Nucleus accumbens (tissue), 56 donors: ENCODE measurements at regions not wholly inside any gene's neighbourhood (a gene's known extent, or its start where the extent isn't known, plus 50 kb on each side); places are given as distances from the start of the nearest gene placed in this dataset.

Source experiments
- DNase-seq, 56 donors: peaks; one replicate each; lab custom pipeline; 2025; lab: John Stamatoyannopoulos, UW

- no peak for DNase-seq
These were observed 1109.3 kb upstream of the LCORL start for GRCh38 chr4:19130866-19131265.

- no peak for DNase-seq
These were observed 1106.6 kb upstream of the LCORL start for GRCh38 chr4:19128176-19128575.

DNA sequence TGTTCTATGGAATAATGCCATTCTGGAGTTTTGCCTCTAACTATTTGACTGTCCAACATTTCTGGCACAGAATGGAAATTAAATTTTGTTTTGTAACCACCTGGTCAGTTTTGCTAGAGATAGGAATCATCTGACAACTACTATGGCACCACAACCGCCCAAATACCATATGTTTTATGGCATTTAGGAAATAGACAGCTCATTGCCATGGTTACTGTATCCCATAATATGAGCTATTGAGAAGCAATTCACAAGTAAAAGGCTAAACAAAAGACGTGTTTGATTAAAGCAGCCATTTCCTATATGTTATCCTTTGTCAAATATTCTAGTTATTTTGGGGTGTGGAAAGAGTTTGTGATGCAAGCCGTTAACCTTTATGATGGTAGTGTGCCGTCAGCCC, 1105.3 kb upstream of the LCORL start:
- no peak for DNase-seq

- DNase-seq: no peak
These were observed 1102.1 kb upstream of the LCORL start for GRCh38 chr4:19123681-19124080.

- no peak for DNase-seq
These were observed 1098.5 kb upstream of the LCORL start for GRCh38 chr4:19119904-19120560.

- no peak for DNase-seq
These were observed 1095.5 kb upstream of the LCORL start for GRCh38 chr4:19117022-19117421.

DNA sequence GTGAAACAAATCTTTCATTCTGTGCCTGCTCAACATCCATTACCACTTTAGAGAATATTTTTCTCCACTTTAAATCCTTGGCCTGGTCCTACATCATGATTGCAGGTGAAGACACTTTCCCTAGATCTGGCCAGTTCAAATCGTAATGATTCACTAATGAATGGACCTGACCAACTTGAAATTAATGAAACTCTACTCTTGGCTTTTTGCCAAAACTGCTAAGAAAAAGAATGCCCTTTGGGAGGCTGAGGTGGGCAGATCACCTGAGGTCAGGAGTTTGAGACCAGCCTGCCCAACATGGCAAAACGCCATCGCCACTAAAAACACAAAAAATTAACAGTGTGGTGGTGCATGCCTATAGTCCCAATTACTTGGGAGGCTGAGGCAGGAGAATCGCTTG, 1082.6 kb upstream of the LCORL start:
- DNase-seq: no peak

DNA sequence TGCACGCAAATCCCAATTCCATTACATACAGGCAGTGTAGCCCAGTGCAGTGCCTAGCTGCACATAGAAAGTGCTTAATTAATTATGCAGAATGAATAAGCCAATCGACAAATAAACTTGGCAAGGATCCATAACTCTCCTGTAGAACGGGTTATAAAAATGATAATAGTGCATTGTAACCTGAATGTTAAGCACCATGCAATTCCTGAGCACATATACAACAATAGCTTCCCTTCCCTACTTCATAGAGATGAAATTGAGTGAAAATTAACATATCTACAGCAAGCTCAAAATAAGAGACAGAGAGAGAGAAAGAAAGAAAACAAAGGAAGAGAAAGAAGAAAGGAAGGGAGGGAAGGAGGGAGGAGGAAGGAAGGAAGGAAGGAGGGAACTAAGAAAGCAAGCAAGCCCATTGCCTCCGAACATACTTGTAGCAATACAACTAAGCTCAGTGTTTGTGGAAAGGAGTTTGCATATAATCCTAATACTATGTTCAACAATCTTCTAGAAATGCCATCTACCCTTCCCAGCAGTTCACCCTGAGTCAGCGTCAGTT, 1074.0 kb upstream of the LCORL start:
- no peak for DNase-seq

DNA sequence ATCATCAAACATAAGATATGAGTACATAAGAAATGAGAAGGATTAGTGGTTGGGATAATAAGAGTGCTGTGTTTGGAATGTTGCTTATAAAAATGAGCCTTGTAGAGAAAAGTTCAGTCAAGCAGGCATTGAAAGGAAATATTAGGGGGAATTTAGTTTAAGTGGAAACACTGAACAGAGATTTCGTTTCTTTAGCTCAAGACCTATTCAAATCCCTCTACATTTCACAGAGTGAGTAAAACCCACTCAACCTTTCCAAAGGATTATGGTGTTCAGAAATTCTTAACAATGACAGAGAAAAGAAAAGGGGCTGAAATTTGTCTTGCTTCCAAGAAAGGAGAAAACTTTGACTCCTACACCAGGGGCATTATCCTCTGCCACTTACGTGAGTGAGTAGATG, 1072.4 kb upstream of the LCORL start:
- no peak for DNase-seq

- no peak for DNase-seq
These were observed 1071.2 kb upstream of the LCORL start for GRCh38 chr4:19092797-19093196.

- DNase-seq: no peak
These were observed 1052.5 kb upstream of the LCORL start for GRCh38 chr4:19074036-19074435.

DNA sequence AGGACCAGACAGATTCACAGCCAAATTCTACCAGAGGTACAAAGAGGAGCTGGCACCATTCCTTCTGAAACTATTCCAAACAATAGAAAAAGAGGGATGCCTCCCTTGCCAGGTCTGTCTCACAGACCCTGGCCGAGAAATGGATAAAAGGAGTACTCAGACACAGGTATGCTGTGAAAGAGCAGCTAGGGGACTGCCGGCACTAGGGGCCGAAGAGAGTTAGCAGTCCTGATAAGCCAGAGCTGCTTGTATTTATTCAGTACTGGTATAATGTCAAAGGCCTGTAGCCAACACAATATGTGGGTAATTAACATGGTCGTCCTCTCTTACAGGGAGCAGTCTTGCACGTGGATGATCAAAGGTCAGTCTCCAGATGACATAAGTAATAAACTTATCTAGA, 1042.1 kb upstream of the LCORL start:
- DNase-seq: no peak

DNA sequence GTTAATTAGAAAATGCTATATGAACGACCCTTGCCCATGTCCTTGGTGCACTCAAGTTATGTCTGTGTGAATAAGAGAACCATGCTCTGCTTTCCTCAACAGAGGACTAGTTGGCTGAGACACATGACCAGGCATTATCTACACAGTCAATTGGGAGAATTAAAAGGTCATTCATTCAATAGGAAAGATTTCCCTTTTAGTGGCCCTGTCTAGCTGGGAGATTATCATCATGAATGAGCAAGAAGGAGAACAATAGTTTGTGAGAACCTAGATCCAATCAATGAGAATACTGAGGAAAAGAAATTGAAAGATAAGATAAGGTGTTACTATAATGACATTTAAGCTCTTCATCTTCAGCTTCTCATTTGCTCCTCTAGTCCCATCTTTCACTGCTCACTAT, 1033.4 kb upstream of the LCORL start:
- DNase-seq: no peak

DNA sequence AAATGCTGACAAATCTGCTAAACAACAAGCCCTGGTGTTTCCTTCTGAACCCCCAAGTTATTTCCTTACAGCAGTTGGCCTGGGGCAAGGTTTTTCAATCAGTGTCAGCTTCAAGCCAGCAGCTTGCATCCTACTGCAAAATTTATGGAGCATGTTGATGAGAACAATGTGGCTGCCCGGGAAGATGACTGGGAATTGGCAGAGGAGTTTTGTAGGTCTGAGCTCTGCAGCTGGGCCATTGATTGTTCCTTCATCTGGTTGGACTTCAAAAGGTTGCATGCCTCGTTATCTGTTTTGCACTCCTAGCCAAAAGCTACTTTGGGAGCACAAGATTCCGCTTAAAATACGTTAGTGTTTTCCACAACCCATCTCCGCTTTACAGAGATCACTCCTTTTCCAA, 1030.3 kb upstream of the LCORL start:
- DNase-seq: no peak

GRCh38 chr4:19047279-19047880, 1025.8 kb upstream of the LCORL start:
- no peak for DNase-seq

GRCh38 chr4:19039816-19040215, 1018.3 kb upstream of the LCORL start:
- no peak for DNase-seq

GRCh38 chr4:19038231-19038630, 1016.7 kb upstream of the LCORL start:
- no peak for DNase-seq

- no peak for DNase-seq
These were observed 1012.5 kb upstream of the LCORL start for GRCh38 chr4:19033816-19034733.

DNA sequence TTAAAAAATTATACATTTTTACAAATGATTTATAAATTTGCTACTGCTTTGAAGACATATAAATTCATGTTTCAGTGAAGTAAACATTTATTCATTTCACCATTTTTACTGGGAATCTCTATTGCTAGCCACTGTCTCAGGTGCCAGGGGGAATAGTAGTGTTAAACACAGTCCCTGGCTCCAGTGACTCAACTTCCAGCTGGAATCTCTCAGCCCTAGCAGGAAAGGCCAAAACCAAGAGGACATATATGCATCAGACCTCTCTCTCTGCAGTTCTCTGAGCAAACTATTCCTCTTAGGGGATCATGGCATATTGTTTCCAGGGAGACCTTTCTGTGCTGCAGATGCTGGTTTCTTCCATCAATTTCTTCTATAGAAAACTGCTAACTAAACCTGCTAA, 1009.0 kb upstream of the LCORL start:
- DNase-seq: no peak

DNA sequence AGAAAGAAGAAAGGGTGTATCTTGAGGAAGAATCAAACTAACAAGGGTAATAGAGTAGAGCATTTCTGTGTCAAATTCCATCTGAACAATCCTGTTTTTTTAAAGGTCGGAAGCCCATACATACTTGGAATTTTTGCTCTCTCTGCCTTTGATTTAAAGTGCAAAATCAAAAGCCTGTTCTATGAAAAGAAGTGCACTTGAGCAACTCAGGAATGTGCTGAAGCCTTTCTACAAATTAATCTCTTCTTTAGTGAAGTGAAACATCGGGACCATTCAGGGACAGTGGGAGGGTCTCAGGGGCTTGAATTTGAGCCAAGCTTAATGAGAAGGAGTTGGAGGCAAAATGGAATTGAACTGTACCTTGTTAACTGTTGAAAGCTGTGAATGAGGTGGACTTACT, 1008.5 kb upstream of the LCORL start:
- no peak for DNase-seq

DNA sequence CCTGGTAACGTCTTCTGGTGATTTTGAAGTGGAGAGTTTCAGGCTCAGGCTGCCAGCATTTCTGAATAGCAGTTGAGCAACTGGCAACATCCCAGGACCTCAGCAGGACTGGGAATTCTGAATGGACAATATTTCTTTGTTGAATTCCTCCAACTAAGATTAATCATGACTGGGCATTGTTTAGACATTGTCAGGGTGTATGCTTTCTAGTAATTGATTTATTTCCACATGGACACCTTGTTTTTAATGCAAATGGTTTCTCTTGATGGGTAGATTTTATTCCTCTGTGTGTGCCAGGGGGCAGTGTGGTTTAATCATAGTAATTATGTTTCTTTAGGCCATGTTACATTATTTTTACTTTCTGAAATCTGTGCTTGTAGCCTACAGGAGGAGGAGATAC, 1004.7 kb upstream of the LCORL start:
- peak in 33 of 56 donors; percentile 0 to 66 (median 12) for DNase-seq
